HepG2 (cell line): ENCODE measurements at regions not wholly inside any gene's neighbourhood (a gene's known extent, or its start where the extent isn't known, plus 50 kb on each side); places are given as distances from the start of the nearest gene placed in this dataset.

Experiments
- ATAC-seq: fragments of 200-7000 bp; cut with Tn5 transposase; 3 replicates; pipeline ENCODE4 v1.9.1; 2020; ENCODE audit warnings: mild to moderate bottlenecking, moderate library complexity
- BruUV-seq: library from RNA; stranded (reverse); fragments of 400-500 nt; replicated peaks from 2 replicates; lab custom pipeline; 2021; lab: Mats Ljungman, UMichigan
- CTCF ChIA-PET: fragments of 300-600 bp; formaldehyde crosslinking; extraction: SDS; loops from one replicate; lab custom pipeline; 2021; ENCODE audit warnings: low total read pairs, inconsistent platforms, low intra/inter-chr PET ratio; lab: Yijun Ruan, JAX
- POLR2A ChIA-PET: fragments of 350-600 bp; sonication (Branson Sonifier 250); formaldehyde crosslinking; loops from one replicate; lab custom pipeline; 2020; ENCODE audit warnings: antibody characterized with exemption, inconsistent platforms; lab: Yijun Ruan, JAX
- DNase-seq: peaks from one replicate; pipeline ENCODE4 v3.0.0-alpha.2; 2015; ENCODE audit warnings: low spot score
- FAIRE-seq: peaks from 3 replicates; lab custom pipeline; 2011; peaks lifted over from hg19 to GRCh38; lab: Jason Lieb, UNC
- H2AFZ ChIP-seq: one replicate; pipeline ENCODE4 v1.6.1; 2011; ENCODE audit warnings: low read length, inconsistent platforms
- H3K27ac ChIP-seq: fragments of 300-600 bp; 3 replicates; pipeline ENCODE4 v1.8.0; 2011; ENCODE audit warnings: mixed run types, mild to moderate bottlenecking, mixed read lengths, low read length, inconsistent platforms; ENCODE audit not compliant: insufficient read depth; ENCODE audit errors: extremely low read length
- H3K27me3 ChIP-seq, 2 experiments: fragments of 200-600 bp in 1 of 2; 2 replicates in 1 of 2; 3 replicates in 1 of 2; pipeline versions ENCODE4 v1.6.0 to v1.8.0; 2011; ENCODE audit warnings: low read length in 2 of 2, mild to moderate bottlenecking in 2 of 2, moderate library complexity in 2 of 2, inconsistent platforms in 1 of 2; ENCODE audit not compliant: insufficient read depth in 2 of 2, control insufficient read depth in 1 of 2
- H3K36me3 ChIP-seq, 2 experiments: fragments of 200-600 bp in 1 of 2; replicated peaks in 1 of 2; 2 replicates in 1 of 2; 3 replicates in 1 of 2; pipeline versions ENCODE4 v1.5.1 to v1.8.0; 2011; ENCODE audit warnings: low read length in 2 of 2, inconsistent platforms in 1 of 2; ENCODE audit not compliant: insufficient read depth in 2 of 2, control insufficient read depth in 1 of 2
- H3K4me1 ChIP-seq: 2 replicates; pipeline ENCODE4 v1.5.1; 2012; ENCODE audit warnings: low read length, inconsistent platforms; ENCODE audit not compliant: insufficient read depth
- H3K4me2 ChIP-seq: 2 replicates; pipeline ENCODE4 v1.6.0; 2011; ENCODE audit warnings: low read depth, low read length, inconsistent platforms
- H3K4me3 ChIP-seq, 3 experiments: fragments of 200-600 bp in 1 of 3; sonication (generic), shearing (Covaris generic) in 1 of 3; replicated peaks in 1 of 3; 2 replicates each; pipeline ENCODE4 v1.5.1; 2011 to 2016; ENCODE audit warnings: low read length in 3 of 3, inconsistent platforms in 2 of 3, low read depth in 2 of 3, mild to moderate bottlenecking in 2 of 3, control low read depth in 1 of 3, mixed read lengths in 1 of 3; ENCODE audit not compliant: insufficient read depth in 1 of 3
- H3K79me2 ChIP-seq: one replicate; pipeline ENCODE4 v1.6.1; 2011; ENCODE audit warnings: low read length, inconsistent platforms; ENCODE audit not compliant: insufficient read depth
- H3K9ac ChIP-seq: 2 replicates; pipeline ENCODE4 v1.6.0; 2011; ENCODE audit warnings: mild to moderate bottlenecking, low read depth, low read length, inconsistent platforms; ENCODE audit not compliant: insufficient read depth
- H3K9me3 ChIP-seq: 2 replicates; pipeline ENCODE4 v1.5.1; 2012; ENCODE audit warnings: mild to moderate bottlenecking, low read length
- H4K20me1 ChIP-seq: 2 replicates; pipeline ENCODE4 v1.6.0; 2011; ENCODE audit warnings: inconsistent platforms, mild to moderate bottlenecking, low read length, moderate library complexity; ENCODE audit not compliant: insufficient read depth
- ATAD3A ChIP-seq: sonication (generic); formaldehyde crosslinking; IDR thresholded peaks from 2 replicates; pipeline ENCODE4 v1.4.0; 2020; ENCODE audit warnings: missing genetic modification reagents
- CCAR2 ChIP-seq: fragments of 200-400 bp; formaldehyde crosslinking; optimal IDR thresholded peaks from 2 replicates; pipeline ENCODE3; 2018; ENCODE audit warnings: low read depth, mild to moderate bottlenecking, low read length, moderate library complexity
- GPBP1L1 ChIP-seq: sonication (generic); formaldehyde crosslinking; IDR thresholded peaks from 2 replicates; pipeline ENCODE4 v1.5.0; 2020; ENCODE audit warnings: mild to moderate bottlenecking, missing genetic modification reagents
- TRIM22 ChIP-seq: fragments of 450-650 bp; IDR thresholded peaks from 2 replicates; pipeline ENCODE4 v1.6.1; 2017
- ZNF629 ChIP-seq: sonication (generic); formaldehyde crosslinking; conservative IDR thresholded peaks from 2 replicates; pipeline ENCODE4 v1.5.0; 2020; ENCODE audit warnings: missing genetic modification reagents
- ZNF781 ChIP-seq: sonication (generic); formaldehyde crosslinking; IDR thresholded peaks from 2 replicates; pipeline ENCODE4 v1.5.1; 2020; ENCODE audit warnings: borderline replicate concordance, mild to moderate bottlenecking, missing genetic modification reagents; ENCODE audit errors: not compliant biosample characterization
- ZNF790 ChIP-seq: sonication (generic); formaldehyde crosslinking; IDR thresholded peaks from 2 replicates; pipeline ENCODE4 v1.8.0; 2022; ENCODE audit warnings: missing genetic modification reagents, mild to moderate bottlenecking, borderline replicate concordance
- ZNF883 ChIP-seq: sonication (generic); formaldehyde crosslinking; IDR thresholded peaks from 2 replicates; pipeline ENCODE4 v1.5.1; 2020; ENCODE audit warnings: mild to moderate bottlenecking, missing genetic modification reagents; ENCODE audit errors: not compliant biosample characterization
- WGBS: methylation state at CpG from one replicate; pipeline ENCODE4 v1.1.6; 2017; ENCODE audit warnings: low lambda C conversion rate; 5-methylcytosine and 5-hydroxymethylcytosine counted together
- in situ Hi-C: cut with HindIII; loops from 2 replicates; pipeline ENCODE4 v1.10.0; 2017; ENCODE audit warnings: low pct_unique_long_range_greater_than_20kb; ENCODE audit not compliant: extremely low pct_ligation_motif_present
- intact Hi-C: fragments of 100-400 bp; cut with micrococcal nuclease; formaldehyde crosslinking; loops from one replicate; pipeline ENCODE4 v1.10.0; 2022; ENCODE audit not compliant: unreplicated experiment
- TF ChIP-seq, protein P1 (sequence below): sonication (generic); formaldehyde crosslinking; IDR thresholded peaks from 2 replicates; pipeline ENCODE4 v1.4.0; 2020; ENCODE audit warnings: low read depth, mild to moderate bottlenecking, missing genetic modification reagents

GRCh38 chr16:54397838-54398237 lies 111.3 kb upstream of the IRX3 start (continued):
- no peak for TF ChIP-seq GPBP1L1 (CRISPR knock-in tag)

- H4K20me1 ChIP-seq = no peaks in the 10 kb centered on the region
- H3K9ac ChIP-seq = no peak overlapping the region
- no peak overlapping the region for H2AFZ ChIP-seq
- H3K27ac ChIP-seq = no peak overlapping the region
- ChIA-PET POLR2A (no interaction called here), CTCF (no interaction called here)
- no peaks in the 10 kb centered on the region for H3K79me2 ChIP-seq
- H3K9me3 ChIP-seq = no peaks in the 10 kb centered on the region
- H3K4me3 ChIP-seq = no peak overlapping the region
- H3K27me3 ChIP-seq = peaks cover 0 to 21% of the 10 kb centered on the region in 2 experiments; a peak in 3 of 5 replicates
- H3K36me3 ChIP-seq = no peaks in the 10 kb centered on the region
- TF ChIP-seq ZNF790 (CRISPR knock-in tag) (no peak), ZNF883 (CRISPR knock-in tag) (no peak), TRIM22 (no peak), ZNF629 (CRISPR knock-in tag) (peak; percentile 53), ATAD3A (no peak), ZNF781 (CRISPR knock-in tag) (no peak), CCAR2 (no peak)
- TF ChIP-seq, protein P1, sequence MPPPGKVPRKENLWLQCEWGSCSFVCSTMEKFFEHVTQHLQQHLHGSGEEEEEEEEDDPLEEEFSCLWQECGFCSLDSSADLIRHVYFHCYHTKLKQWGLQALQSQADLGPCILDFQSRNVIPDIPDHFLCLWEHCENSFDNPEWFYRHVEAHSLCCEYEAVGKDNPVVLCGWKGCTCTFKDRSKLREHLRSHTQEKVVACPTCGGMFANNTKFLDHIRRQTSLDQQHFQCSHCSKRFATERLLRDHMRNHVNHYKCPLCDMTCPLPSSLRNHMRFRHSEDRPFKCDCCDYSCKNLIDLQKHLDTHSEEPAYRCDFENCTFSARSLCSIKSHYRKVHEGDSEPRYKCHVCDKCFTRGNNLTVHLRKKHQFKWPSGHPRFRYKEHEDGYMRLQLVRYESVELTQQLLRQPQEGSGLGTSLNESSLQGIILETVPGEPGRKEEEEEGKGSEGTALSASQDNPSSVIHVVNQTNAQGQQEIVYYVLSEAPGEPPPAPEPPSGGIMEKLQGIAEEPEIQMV (CRISPR knock-in tag) = no peak
- H3K4me1 ChIP-seq = no peaks in the 10 kb centered on the region
- BruUV-seq = no TSS peak
- in situ Hi-C loops (no loop called here), intact Hi-C loops (no loop called here)
- DNase-seq (no peak), ATAC-seq (no peak), FAIRE-seq (no peak)
- no peak overlapping the region for H3K4me2 ChIP-seq
- 38% methylated on average over 11 of the region's 11 CpGs for WGBS
Observed at GRCh38 chr16:54397190-54397835, 110.7 kb upstream of the IRX3 start.
